GM18502 (cell line): ENCODE measurements at regions not wholly inside any gene's neighbourhood (a gene's known extent, or its start where the extent isn't known, plus 50 kb on each side); places are given as distances from the start of the nearest gene placed in this dataset.
"Not testable (repeated sequence)": the region's sequence is repeated elsewhere in the genome, so short reads cannot be mapped to it uniquely, and the experiment has no call there.

Experiments
- ATAC-seq: cut with Tn5 transposase; IDR thresholded peaks from one replicate; pipeline ENCODE4 v1.9.1; 2021; ENCODE audit warnings: mild to moderate bottlenecking; ENCODE audit not compliant: unreplicated experiment, poor library complexity

DNA sequence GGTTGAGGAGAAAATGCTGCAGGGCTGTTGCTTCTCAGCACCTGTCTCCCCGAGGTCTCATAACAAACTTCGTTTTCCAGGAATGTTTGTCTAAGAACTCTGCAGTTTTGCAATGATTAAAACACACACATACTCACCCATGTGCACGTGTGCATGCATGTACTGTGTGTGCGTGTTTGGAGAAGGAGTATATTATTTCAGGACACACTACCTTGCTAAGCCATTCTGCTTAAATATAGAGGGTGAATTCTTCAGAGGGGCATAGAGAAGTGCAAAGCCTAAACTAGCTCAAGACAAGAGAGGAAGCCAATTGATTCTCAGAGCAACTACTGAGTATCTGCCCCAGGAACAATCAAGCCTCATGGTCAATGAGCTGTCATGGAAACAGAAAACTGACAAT, 298.4 kb upstream of the MGMT start:
- no peak for ATAC-seq

DNA sequence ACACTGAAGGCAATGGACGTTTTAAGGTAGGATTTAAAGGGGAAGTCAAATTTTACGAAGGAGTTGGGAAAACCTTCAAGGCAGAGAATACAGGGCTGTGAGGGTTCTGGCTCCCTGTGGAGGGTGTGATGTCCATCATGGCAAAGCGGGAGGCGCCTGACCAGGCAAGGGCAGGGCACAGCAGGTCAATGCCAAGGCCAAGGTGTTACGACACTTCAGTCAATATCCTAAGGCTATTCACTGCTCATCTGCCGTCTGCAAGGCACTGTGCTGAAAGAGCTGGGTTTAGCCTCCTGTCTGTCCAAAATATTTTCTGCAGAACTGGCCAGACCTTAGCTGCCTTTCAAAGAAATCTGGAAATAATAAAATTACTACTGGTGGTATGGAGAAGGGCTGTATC, 297.9 kb upstream of the MGMT start:
- no peak for ATAC-seq

DNA sequence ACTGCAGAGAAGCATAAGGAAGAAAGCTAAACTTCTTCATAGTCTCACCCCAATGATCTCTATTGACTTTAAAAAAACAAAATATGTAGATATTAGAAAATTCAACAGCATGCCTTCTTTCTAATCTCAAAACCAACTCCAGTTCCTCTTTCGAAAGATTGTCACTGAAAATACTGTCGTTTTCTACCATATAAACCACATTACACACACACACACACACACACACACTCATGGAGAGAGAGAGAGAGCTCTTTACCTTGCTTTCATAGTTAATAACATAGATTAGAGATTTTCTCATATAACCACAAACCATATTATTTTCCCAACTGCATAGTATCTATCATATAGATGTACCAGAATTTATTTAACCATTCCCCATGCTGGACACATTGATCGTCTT, 296.2 kb upstream of the MGMT start:
- ATAC-seq = no peak

DNA sequence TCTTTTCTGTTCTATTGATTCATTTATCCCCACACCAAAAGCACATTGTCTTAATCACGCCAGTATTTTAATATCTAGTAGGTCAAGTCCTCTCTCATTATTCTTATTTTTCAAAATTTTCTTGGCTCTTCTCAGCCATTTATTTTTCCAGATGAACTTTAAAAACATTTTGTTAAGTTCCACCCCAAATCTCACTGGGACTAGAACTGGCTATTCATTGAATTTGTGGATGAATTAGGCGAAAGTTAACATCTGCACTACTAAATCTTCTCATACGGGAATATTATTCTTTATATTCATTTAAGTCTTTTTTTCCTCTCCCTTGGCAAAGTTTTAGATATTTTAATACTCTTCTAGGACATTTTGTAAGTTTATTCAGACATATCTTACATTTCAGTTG, 295.2 kb upstream of the MGMT start:
- ATAC-seq = no peak

DNA sequence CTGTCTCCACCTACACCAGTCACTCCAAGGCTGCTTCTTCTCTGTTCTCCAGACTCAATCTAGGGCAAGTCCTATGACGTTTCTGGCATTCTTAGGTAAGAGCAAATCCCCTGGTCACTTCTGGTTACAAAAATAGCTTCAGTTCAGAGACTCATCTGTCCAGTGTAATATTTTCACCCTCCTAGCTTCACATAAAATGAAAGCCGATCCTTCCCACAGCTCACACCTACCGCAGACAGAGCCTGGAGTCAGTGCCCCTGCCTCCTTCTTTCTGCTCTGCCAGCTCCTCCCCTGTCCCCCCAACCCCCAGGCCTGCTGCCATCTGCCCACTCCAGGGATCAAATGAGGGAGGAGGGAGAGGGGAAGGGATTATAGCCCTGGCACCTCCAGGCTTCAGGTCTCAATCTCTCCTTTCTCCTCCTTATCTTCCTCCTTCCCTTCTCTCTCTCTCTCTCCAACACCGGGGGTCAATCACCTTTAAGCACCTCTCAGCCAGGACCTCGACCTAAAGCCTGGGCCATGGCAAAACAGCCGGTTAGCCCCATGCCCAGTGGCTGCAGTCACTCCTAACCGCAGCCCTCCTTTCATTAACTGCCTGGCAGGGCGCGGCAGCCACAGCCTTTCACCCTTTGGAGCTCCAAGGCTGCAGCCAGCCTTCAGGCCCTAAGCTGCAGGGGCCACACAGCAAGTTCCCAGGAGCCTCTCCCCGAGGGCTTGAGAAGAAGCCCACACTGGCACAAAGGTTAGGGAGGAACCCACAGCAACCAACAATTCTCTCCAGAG, 292.6 kb upstream of the MGMT start:
- no peak for ATAC-seq

DNA sequence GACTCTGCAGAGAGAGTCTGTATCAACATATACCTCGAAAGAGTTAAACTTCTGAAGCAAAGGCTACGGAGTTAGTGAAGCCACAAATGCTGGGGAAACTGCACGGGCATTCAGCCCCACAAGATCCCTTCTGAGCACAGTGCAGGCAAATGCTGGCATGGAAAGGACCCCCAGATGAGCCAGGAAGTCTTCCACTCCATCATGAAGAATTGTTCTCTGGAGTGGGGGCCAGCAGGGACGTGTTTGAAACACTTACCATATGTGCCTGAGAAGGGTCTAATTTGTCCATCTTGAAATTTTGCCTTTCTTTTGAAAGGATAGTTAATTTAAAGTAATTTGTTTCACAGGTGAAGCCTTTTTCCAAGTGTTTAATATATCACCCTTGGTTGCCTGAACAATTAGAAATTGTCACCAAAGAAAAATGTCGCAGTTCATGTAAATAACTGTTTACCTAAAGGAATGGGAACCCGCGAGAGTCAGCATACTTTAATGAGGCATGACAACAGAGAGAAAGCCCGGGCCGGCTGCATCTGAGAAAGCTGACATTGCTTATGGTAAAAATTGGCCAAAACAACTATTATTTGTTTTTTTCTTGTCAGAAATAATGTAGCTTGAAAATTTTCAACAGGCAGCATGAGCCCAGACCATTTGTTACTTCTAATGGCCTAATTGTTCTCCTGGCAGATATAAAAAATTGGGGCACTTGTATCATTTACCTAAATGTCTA, 287.6 kb upstream of the MGMT start:
- ATAC-seq = no peak

DNA sequence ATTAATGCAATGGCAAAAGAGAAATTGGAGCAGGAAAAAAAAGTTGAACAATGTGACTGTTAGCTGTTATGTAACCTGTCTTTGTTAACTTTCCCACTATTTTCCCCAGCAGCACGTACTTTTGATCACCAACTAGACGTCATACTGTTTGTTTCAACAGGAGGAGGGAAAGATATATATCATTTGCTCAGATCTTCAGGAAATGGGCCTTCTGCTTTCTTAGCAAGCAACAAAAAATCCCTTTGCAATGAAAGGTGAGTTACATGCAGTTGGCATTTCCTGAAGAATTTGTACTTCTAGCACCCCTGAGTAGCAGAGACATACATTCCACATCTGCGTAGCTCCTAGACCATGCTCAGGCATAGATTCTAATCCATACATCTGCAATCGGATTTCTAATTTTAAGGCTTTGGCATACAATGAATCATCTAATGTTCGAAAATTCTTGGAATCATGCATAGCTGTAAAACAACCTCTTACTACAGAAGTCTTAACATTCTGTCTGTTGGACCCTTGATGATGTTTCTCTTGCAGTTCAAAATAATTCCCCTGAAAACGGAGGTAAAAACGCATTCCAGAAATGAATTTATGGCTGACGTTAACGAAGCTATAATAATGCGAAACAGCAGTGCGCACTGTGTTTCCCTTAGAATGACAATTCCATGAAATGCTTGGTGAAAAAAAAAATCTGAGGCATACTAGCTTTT, 286.9 kb upstream of the MGMT start:
- ATAC-seq = no peak

DNA sequence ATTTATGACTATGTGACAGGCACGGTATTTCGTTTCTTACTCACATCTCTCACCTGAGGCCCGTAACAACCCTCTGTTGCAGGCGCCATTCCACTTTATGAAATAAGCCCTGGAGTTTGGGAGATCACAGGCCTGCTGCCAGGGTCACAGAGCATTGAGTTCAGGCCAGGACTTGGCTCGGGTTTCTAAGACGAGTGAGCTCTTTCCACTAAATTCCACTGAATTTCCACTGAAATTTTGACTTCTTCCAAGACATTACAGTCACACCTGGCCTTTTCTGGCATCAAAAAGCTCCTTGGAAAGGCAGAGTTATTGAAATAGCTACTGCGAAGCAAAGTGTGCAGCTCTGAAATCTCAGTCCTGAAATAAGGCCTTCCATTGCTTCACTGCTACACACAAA, 282.8 kb upstream of the MGMT start:
- ATAC-seq = no peak

DNA sequence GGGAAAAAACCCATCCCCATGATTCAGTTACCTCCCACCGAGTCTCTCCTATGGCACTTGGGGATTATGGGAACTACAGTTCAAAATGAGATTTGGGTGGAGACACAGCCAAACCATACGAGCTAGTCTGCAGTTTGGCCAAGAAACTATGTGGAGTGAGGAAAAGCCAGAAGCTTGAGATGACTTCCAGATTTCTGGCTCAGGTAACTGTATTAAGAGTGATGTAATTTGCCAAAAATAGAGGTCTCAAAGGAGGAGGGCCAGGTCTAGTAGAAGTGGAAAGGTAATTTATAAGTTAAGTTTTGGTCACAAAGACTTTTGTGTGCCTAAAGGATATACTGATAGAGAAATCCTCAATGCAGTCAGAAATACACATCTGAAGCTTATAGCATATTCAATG, 279.7 kb upstream of the MGMT start:
- no peak for ATAC-seq

DNA sequence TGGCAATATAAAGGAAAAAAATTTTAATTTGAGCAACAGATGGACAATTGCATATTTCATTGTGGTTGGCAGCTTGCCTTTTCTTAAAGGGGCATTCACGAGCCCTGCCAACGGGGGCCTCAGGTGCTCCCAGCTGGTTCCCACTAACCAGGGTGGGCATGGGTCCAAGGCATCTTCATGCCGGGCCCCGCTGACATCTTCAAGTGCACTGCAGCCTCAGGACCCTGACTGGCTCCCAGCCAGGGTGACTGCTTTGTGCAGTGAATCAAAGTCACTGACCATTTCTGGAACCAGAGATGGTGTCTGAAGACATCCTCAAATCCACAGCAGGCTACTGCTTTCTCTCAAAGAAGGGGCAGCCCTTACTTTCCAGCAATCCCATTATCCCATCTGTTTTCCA, 275.2 kb upstream of the MGMT start:
- no peak for ATAC-seq

DNA sequence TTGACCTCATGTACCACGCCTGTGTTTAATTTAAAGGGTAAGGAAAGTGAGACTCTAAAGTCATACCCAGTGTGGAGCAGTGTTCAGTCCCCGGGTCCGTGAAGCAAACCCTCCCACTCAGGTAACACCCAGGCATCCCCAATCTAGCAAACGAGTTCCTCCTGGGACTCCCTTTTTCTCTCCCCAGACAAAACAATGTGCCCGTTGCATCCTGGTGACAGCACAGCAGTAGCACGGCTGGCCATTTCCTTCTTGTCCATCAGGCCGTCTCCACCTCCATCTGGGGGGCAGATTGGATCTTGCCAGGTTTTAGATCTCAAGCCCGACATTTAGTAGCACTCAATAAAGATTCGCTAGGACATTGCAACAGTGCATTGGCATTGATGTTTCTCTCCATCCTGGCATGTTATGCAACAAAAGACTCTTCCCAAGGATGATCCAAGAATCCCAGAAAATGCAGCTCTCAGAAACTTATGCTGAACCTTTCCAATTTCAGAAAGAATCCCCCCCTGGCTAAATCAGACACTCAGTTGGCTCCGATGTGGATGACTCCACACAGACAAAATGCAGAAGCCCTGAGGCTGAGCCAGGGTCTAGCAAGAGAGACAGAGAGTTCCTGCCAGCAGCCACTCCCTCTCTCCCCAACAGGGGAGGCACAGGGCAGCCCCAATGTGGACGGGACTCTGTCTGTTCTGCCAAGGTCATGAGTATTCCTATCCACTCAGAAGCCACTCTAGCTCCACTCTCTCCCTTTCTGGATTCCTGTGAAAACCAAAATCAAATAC, 274.5 kb upstream of the MGMT start:
- no peak for ATAC-seq

DNA sequence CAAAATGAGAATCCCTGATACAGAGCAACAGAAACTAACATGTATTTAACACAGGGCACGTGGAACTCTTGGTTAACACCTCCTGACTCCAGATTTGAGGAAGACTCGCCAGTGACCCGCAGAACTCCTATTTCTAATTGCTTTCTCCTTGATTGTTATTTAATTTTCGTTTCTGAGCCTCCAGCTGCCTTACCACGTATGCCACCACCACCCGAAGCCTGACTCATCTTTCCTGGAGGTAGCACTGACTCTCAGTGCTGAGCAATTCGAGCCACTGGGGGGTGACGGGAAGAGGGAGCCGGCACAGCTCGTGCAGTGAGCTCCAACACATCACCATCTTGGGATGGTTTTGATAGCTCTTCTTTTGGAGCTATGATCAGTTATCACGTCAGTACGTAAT, 273.9 kb upstream of the MGMT start:
- ATAC-seq = no peak

DNA sequence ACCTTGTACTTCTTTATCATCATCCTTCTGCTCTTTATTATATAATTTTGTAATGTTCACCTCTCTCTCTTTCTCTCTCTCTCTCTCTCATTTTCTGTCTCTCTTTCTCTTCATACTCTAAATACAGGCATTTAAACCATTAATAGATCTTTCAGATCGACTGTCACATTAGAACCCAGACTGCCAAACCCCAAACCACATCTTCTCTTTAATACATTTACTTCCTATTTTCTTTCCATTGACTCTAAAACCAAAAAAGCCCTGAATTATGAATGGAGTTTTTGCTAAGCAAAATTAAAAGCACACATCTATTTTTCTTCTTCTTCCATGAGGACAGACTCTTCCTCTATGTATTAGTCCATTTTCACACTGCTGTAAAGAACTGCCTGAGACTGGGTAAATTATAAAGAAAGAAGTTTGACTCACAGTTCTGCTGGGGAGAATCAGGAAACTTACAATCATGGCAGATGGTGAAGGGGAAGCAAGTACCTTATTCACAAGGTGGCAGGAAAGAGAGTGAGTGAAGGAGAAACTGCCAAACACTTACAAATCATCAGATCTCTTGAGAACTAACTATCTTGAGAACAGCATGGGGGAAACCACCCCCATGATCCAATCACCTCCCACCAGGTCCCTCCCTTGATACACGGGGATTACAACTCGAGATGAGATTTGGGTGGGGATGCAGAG, 272.7 kb upstream of the MGMT start:
- no peak for ATAC-seq

DNA sequence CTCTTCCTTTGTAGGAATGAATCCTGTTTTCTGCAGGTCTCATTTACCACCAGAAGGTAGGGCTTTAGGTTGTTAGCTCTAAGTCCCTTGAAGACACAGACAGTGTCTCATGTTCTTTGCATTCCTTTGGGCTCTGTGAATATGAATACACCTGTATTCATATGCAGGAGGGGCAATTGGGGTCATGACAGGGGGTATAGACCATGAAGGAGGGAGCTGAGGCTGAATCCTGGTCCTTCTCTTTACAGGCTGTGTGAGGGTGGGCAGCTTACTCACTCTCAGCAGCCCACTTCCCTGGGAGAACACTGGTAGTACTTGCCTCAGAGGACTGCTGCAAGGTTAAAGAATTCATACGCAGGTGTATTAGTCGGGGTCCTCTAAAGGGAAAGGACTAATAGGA, 267.2 kb upstream of the MGMT start:
- no peak for ATAC-seq

DNA sequence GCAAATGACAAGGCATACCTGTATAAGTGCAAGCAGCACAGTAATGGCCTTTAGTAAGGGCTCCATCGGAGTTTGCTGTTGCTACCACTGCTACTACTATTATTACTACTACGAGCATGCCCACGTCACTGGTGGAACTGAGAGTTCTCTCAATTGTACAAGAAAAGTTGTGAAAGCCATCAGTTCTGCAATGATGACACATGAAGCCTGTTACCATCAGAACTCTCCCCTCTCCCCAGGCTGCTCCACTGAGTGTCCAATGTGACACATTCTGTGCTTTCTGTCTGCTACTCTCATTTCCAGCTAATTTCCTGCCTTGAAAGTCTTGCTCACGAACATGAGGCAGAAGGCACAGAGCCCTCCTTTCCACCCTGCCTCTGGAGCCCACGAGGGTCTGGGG, 263.2 kb upstream of the MGMT start:
- no peak for ATAC-seq

DNA sequence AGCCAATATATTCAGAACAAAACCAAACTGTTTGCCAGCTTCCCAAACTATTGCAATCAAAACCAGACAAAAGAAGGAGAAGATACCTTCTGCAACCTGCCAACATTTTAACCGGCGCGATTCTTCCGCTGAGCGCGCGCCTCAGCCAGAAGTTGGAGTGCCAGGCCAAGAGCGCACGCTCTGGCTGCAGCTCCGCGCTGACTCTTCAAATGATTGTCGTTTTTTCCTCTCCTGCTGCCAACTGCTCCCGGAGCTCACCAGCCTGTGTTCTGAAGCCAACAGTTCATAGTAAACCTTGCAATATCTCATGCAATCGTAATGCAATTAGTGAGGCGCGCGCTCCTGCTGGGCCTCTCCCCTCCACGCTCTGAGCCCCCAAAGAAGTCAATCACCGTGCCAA, 259.7 kb upstream of the MGMT start:
- ATAC-seq = no peak

DNA sequence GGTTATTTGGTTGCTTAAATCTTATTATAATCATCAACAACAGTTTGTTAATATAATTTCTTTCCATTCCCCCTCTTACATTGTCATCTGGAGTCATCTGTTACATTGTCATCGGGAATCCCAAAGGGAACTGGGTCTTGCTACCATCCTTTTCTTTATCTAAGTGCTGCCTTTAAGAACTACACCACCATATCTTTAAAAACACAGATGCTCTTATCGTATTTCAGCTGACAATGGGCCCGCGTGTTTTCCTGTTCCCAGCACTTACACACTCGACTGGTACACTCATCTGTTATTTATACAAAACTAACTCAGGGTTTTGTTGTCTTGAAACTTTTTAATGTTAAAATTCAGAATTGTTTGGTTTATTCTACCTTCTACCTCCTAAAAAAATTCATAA, 256.2 kb upstream of the MGMT start:
- no peak for ATAC-seq

DNA sequence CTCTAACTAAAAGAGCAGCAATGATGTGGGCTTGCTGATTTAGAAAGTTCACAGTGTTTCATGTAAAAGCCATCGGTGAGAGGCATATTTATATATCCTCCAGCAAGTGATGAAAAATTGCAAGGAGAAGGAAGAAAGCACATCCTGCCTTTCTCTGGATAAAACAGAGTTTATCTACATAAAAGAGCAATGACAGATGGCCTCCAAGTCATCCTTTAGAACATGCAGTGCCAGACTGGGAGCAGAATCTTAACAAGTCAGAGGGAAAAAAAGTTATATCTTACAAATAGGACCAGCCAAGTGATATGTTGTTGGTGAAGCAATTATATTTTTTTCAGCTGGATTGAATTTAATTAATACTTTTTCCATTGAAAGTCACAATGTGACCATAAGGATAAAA, 253.8 kb upstream of the MGMT start:
- no peak for ATAC-seq

DNA sequence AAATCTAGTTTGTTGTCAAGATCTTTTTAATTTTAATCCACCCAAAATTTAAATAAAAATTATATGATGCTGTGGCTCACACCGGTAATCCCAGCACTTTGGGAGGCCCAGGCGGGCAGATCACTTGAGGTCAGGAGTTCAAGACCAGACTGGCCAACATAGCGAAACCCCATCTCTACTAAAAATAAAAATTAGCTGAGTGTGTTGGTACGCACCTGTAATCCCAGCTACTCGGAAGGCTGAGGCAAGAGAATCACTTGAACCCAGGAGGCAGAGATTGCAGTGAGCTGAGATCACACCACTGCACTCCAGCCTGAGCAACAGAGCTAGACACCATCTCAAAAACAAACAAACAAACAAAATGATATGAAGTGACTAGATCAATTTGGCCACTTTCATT, 253.0 kb upstream of the MGMT start:
- not testable (repeated sequence) for ATAC-seq

DNA sequence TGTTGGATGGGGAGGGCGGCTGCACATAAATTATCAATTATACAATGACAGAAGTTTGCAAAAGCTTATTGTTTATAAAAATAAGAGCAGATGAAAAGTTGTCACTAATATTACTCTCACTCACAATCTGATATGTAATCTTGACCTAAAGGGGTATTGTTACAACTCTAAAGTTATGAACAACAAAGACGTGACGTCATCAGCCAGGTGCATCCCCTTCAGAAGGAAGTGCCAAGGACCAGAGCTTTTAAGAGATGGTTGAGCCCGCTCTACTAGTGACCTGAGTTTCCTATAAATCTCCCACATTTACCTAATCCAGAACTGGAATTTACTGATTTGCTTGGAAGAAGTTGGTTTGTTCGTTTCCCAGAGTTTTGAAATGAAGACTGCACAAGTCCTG, 247.7 kb upstream of the MGMT start:
- ATAC-seq = no peak
